AG09309 (cell line): ENCODE measurements at regions not wholly inside any gene's neighbourhood (a gene's known extent, or its start where the extent isn't known, plus 50 kb on each side); places are given as distances from the start of the nearest gene placed in this dataset.

Experiments
- DNase-seq: peaks from one replicate; pipeline ENCODE4 v3.0.0-alpha.2; 2010; ENCODE audit warnings: low read depth
- H3K4me3 ChIP-seq: 2 replicates; pipeline ENCODE4 v1.5.1; 2011; ENCODE audit warnings: mild to moderate bottlenecking, low read depth, low read length, moderate library complexity; ENCODE audit not compliant: control insufficient read depth
- TF ChIP-seq, protein P1 (sequence below): IDR thresholded peaks from 2 replicates; pipeline ENCODE4 v1.5.1; 2011; ENCODE audit warnings: mild to moderate bottlenecking, low read depth, low read length, inconsistent platforms; ENCODE audit not compliant: insufficient read depth, control insufficient read depth; ENCODE audit errors: missing control alignments

DNA sequence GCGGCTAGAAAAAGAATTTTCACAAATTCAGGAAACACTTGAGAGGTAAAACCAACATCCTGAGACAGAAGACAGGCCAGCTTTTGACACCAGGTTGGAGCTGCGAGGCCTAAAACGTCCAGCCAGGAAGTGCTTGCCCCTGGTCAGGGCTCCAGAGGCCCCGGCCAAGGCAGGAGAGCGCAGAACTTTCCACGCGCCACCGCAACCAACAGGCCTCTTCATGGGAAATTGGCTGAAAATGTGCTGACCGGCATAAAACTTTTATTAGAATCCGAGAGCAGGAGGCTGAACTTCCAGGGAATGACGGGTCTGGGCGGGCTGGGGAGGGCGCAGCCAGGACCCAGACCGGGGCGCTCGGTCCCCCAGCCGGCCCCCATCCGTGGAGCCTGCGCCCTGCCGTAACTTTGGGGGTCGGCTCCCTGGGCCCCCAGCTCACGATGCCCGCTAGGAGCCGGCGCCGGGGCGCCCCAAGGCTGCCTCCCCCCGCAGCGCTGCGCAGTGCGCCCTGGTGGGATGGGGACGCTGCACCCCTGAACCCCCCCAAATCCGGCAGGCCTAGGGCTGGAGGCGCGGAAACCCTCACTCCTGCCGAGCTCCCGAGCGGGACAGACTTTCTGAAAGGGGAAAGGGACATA is 414.0 kb upstream of the MKI67 start:
- no peak for DNase-seq
- no peak overlapping the region for H3K4me3 ChIP-seq
- TF ChIP-seq, protein P1, sequence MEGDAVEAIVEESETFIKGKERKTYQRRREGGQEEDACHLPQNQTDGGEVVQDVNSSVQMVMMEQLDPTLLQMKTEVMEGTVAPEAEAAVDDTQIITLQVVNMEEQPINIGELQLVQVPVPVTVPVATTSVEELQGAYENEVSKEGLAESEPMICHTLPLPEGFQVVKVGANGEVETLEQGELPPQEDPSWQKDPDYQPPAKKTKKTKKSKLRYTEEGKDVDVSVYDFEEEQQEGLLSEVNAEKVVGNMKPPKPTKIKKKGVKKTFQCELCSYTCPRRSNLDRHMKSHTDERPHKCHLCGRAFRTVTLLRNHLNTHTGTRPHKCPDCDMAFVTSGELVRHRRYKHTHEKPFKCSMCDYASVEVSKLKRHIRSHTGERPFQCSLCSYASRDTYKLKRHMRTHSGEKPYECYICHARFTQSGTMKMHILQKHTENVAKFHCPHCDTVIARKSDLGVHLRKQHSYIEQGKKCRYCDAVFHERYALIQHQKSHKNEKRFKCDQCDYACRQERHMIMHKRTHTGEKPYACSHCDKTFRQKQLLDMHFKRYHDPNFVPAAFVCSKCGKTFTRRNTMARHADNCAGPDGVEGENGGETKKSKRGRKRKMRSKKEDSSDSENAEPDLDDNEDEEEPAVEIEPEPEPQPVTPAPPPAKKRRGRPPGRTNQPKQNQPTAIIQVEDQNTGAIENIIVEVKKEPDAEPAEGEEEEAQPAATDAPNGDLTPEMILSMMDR: no peak

GRCh38 chr10:128540781-128541761 is 414.8 kb upstream of the MKI67 start:
- TF ChIP-seq, protein P1: no peak
- DNase-seq: no peak
- no peak overlapping the region for H3K4me3 ChIP-seq

DNA sequence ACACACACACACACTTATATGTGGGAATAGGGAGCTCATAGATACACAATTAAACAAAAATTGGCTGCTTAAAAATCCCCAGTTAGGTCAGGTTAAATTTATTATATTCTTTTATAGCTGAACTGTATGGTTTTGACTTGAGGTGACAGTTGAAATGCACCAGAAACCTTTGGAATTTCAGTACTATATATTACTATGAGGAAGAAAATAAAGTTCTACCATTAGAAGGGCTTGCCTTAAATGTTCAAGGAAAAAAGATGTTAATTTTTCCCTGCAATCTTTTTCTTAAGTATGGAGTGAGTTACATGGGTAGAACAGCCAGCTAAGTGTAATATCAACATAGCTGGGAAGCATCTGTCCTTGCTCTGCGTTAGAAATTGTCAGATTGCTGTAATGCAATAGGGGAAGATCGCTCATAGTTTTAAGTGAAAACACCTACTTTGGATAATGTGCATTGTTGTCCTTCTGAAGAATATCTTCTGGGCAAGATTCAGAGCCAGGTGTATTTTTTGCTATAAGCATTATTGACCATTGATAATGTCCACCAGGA is 415.8 kb upstream of the MKI67 start:
- TF ChIP-seq, protein P1: no peak
- no peak overlapping the region for H3K4me3 ChIP-seq
- no peak for DNase-seq

GRCh38 chr10:128542659-128543058 is 416.4 kb upstream of the MKI67 start:
- TF ChIP-seq, protein P1: no peak
- H3K4me3 ChIP-seq: no peak overlapping the region
- DNase-seq: no peak

DNA sequence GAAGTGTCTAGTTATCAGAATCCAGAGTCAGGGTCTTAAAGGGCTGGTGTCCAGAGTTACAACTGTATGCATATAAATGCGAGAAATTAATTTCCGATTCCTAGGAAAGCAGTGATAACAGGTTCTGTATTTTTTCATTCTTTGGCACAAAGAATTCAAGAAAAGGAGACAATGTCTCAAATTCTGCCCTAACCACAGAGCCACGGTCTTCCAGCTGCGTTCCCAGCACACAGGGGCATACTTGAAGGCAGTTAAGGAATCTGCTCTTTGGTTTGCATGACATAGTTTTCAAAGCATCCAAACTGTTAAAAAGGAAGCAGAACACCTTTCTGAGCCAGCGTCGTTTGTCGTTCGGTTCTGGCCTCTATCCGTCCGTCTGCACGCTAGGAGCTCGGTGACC is 416.9 kb upstream of the MKI67 start:
- DNase-seq: no peak
- TF ChIP-seq, protein P1: no peak
- no peak overlapping the region for H3K4me3 ChIP-seq

DNA sequence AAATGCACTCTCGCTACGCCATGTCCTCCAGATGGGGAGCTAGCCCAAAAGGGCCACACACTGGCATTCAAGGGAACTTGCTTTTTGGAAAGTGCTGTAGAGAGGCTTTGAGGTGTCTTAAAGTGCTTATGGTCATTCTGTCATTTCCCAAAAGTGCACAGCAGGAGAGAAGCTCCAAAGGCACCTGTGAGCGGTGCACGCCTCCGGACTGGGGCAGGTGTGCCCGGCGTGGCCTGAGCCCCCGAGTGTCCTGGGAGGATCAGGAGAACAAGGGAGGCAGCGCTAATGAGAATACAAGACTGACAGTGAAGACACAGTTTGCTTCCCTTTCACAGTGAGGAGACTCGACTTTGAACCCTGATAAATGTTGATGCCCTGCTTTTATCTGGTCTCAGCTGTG is 419.0 kb upstream of the MKI67 start:
- no peak for DNase-seq
- TF ChIP-seq, protein P1: no peak

More for the DNA sequence above, 419.0 kb upstream of the MKI67 start:
- no peak overlapping the region for H3K4me3 ChIP-seq
